Breast epithelium (tissue), 3 donors: ENCODE measurements at regions not wholly inside any gene's neighbourhood (a gene's known extent, or its start where the extent isn't known, plus 50 kb on each side); places are given as distances from the start of the nearest gene placed in this dataset.

Source experiments
- CTCF ChIP-seq, 3 donors: fragments of 450-650 bp; IDR thresholded peaks; one replicate each; pipeline ENCODE4 v1.5.1; 2016 to 2017; ENCODE audit warnings: antibody characterized with exemption in 3 of 3, mild to moderate bottlenecking in 3 of 3, moderate library complexity in 3 of 3
- POLR2A ChIP-seq: fragments of 450-650 bp; IDR thresholded peaks from one replicate; pipeline ENCODE4 v1.6.1; 2016; ENCODE audit warnings: antibody characterized with exemption, mild to moderate bottlenecking, moderate library complexity
- POLR2AphosphoS5 ChIP-seq, 3 donors: sonication (generic); formaldehyde crosslinking; IDR thresholded peaks; one replicate each; pipeline ENCODE4 v1.6.1; 2017; ENCODE audit warnings: antibody characterized with exemption in 3 of 3

DNA sequence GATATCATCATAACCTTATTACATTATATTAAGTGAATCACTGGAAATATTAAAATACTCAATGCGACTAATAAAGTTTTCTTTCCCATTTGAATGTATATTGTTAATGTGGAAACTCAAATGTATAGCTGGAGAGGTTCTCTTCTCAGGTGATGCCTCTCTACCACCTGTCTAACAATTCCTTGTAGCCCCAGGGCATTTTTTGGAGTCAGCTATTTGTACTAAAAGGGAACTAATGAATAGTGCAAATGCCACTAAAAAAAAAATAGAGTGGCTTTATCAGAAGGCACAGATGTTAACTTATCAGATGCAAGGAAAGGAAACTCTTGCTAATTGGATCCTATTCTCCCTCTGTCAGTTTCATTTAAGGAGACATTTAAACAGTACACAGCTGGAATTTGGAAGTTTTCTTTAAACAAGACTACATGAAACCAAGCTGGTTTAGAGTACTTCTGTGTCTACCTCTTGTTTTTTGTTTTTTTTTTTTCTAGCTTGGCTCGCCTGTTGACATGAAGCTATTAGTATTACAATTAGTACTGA, 897.0 kb upstream of the SLC35B3 start:
- TF ChIP-seq CTCF (IDR thresholded peaks at IDR 0.05) (no peak), POLR2AphosphoS5 (IDR thresholded peaks at IDR 0.05) (no peak), POLR2A (no peak)
